Astrocyte of the cerebellum (primary cell): ENCODE measurements at regions not wholly inside any gene's neighbourhood (a gene's known extent, or its start where the extent isn't known, plus 50 kb on each side); places are given as distances from the start of the nearest gene placed in this dataset.

Experiments used
- DNase-seq: peaks from one replicate; pipeline ENCODE4 v3.0.0-alpha.2; 2011; ENCODE audit warnings: low read depth
- H3K4me3 ChIP-seq: 2 replicates; pipeline ENCODE4 v1.5.1; 2011; ENCODE audit warnings: mild to moderate bottlenecking, low read depth, low read length, moderate library complexity
- in situ Hi-C: cut with HindIII; loops from 2 replicates; pipeline ENCODE4 v1.10.0; 2017; ENCODE audit warnings: low sequenced_read_pairs
- TF ChIP-seq, protein P1 (sequence below): IDR thresholded peaks from 2 replicates; pipeline ENCODE4 v1.5.1; 2012; ENCODE audit warnings: low read length, low read depth, moderate library complexity, mild to moderate bottlenecking; ENCODE audit errors: missing control alignments

DNA sequence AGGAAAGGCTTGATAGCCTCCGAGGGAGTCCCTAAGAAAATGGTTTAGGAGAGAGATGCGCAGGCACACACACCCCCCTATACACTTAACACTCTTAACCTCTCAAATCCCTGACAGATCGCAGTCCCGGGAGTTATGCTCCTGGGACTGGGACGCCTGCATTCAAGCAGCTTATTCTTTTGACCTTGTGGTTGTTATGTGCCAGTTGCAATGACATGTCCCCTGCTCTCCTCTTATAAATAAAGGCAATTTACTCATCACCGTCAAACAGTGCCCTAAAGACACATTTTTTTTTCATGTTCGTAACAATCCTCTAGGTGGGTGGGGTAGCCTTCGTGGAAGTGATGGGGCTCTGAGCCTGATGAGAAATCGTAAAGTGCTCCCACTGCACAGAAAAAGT is 162.2 kb downstream of the LRRC30 start:
- H3K4me3 ChIP-seq, result no peak overlapping the region
- no peak for DNase-seq
- in situ Hi-C loops, result loop anchor here (10.0 kb wide), 1 partner anchor 68 kb away; no protein-coding TSS in a partner anchor
- TF ChIP-seq, protein P1, sequence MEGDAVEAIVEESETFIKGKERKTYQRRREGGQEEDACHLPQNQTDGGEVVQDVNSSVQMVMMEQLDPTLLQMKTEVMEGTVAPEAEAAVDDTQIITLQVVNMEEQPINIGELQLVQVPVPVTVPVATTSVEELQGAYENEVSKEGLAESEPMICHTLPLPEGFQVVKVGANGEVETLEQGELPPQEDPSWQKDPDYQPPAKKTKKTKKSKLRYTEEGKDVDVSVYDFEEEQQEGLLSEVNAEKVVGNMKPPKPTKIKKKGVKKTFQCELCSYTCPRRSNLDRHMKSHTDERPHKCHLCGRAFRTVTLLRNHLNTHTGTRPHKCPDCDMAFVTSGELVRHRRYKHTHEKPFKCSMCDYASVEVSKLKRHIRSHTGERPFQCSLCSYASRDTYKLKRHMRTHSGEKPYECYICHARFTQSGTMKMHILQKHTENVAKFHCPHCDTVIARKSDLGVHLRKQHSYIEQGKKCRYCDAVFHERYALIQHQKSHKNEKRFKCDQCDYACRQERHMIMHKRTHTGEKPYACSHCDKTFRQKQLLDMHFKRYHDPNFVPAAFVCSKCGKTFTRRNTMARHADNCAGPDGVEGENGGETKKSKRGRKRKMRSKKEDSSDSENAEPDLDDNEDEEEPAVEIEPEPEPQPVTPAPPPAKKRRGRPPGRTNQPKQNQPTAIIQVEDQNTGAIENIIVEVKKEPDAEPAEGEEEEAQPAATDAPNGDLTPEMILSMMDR, result no peak

DNA sequence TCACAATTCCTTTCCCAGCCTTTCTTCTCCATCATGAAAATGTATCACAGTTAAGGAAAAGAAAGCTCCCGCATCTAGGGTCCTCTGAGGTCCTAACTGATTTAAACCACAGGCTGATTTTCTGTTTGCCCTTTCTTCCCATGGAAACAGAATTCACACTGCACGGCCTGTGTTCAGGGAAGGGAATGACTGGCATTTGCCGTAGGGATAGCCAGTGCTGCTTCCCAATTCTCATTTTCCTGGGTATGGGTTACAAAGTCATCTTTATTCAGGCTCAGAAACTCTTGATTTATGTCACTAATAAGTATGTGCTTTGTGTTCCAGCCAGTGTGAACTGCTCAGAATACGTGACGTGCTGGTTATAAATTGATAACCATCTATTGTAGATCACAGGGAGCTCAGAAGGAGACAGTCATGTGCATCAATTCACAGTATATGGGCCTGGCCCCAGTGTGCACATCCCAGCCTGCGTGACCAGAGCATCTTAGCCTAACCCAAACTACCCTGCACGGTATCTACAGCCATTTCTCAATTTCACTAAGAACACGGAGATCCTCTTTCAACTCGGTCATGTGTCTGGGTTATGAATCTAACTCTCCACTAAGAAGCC is 163.3 kb downstream of the LRRC30 start:
- TF ChIP-seq, protein P1, result no peak
- DNase-seq, result no peak
- in situ Hi-C loops, result loop anchor here (10.0 kb wide), 1 partner anchor 69 kb away; no protein-coding TSS in a partner anchor
- H3K4me3 ChIP-seq, result no peak overlapping the region

DNA sequence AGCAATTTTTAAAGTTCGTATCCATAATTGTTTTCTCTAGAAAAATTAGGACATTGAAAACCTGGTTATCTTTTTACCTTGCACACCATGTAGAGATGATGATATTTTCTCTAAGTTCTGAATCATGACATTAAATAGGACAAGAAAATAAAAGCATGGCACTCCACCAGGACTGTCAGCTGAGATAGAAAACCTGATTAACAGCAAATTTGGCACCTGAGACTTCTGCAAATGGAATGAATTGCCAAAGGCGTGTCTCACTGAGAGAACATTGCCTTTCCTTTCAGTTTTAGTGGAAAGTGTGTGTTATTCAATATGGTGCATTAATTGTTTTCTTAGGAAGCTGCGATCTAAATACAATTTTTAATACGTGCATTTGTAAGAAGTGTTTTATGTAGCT is 164.7 kb downstream of the LRRC30 start:
- no peak for DNase-seq
- H3K4me3 ChIP-seq, result no peak overlapping the region
- in situ Hi-C loops, result loop anchor here (10.0 kb wide), 1 partner anchor 71 kb away; no protein-coding TSS in a partner anchor
- TF ChIP-seq, protein P1, result no peak

DNA sequence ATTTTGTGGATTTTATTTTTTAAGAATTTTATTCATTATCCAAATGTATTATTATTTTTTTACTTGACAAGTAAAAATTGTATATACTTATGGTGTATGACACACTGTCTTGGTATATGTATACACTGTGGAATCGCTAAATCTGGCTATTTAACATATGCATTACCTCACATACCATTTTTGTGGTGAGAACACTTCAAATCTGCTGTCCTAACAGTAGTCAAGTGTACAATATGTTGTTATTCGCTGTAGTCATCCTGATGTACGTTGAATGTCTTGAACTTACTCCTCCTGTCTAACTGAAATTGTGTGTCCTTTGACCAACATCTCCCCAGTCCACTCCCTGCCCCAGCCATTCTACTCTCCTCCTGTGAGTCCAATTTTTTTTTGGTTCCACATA is 153.2 kb upstream of the PTPRM start:
- no peak overlapping the region for H3K4me3 ChIP-seq
- TF ChIP-seq, protein P1, result no peak
- in situ Hi-C loops, result no loop called here
- DNase-seq, result no peak

DNA sequence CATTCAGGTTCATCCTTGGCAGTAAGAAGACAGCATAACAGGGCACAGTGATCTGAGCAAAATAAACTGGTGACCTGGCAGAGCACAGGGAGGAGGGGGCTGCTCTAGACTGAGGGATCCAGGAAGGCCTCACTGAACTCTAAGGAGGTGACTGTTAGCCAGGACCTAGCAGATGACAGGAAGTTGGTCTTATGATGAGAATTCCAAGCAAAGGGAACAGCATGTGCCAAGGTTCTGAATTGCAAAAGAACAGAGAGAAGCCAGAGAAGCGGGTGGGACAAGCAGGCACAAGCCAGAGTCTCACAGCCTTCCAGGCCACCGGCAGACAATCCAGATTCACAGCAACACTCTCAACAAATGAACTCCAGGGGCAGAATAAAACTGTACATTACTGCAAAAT is 152.7 kb upstream of the PTPRM start:
- no peak overlapping the region for H3K4me3 ChIP-seq
- TF ChIP-seq, protein P1, result no peak
- in situ Hi-C loops, result no loop called here
- no peak for DNase-seq

DNA sequence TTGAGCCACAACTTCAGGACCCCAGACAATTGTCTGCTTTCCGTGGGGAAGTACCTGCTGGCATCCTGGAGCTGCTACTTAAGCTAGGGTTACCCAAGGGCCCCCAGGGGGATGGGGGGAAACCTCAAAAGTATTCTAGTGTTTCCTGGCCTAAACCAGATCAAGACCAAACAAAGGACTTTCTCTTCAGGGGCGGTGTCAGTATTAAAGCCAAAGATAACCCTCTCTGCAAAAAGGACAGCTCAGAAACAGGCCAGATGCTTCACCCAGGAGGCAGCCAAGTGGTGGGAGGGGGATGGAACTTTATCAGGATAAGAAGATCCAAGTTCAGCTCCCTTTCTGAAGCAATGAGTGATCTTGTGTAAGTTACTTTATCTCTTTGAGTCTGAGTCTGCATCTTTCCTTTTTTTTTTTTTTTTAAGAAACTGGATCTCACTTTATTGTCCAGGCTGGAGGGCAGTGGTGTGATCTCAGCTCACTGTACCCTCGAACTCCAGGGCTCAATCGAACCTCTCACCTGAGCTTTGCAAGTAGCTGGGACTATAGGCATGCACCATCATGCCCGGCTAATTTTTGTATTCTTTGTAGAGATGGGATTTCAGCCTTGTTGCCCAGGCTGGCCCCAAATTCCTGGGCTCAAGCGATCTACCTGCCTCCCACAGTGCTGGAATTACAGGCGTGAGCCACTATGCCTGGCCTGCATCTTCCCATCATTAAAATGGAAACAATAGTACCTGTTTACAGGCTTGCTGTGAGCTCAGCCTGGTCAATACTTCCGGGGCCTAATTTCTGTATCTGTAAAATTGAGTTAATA is 151.8 kb upstream of the PTPRM start:
- in situ Hi-C loops, result no loop called here
- no peak for DNase-seq
- TF ChIP-seq, protein P1, result no peak
- no peak overlapping the region for H3K4me3 ChIP-seq
